HG02678 (cell line): ENCODE measurements at regions not wholly inside any gene's neighbourhood (a gene's known extent, or its start where the extent isn't known, plus 50 kb on each side); places are given as distances from the start of the nearest gene placed in this dataset.

ENCODE experiments used
- ATAC-seq: cut with Tn5 transposase; IDR thresholded peaks from one replicate; pipeline ENCODE4 v1.9.1; 2021; ENCODE audit warnings: mild to moderate bottlenecking, moderate library complexity; ENCODE audit not compliant: unreplicated experiment

GRCh38 chr15:93459396-93459795 lies 370.4 kb upstream of the RGMA start:
- ATAC-seq: no peak

- ATAC-seq: no peak
These were observed 369.6 kb upstream of the RGMA start for GRCh38 chr15:93458597-93458996.

- no peak for ATAC-seq
These were observed 365.8 kb upstream of the RGMA start for GRCh38 chr15:93454788-93455187.

GRCh38 chr15:93452537-93453211 lies 363.7 kb upstream of the RGMA start:
- no peak for ATAC-seq

- no peak for ATAC-seq
These were observed 362.8 kb upstream of the RGMA start for GRCh38 chr15:93451822-93452221.

GRCh38 chr15:93451265-93451664 lies 362.3 kb upstream of the RGMA start:
- ATAC-seq: no peak

- ATAC-seq: no peak
These were observed 360.8 kb upstream of the RGMA start for GRCh38 chr15:93449798-93450197.

- no peak for ATAC-seq
These were observed 349.3 kb upstream of the RGMA start for GRCh38 chr15:93438310-93438709.

GRCh38 chr15:93432474-93432873 lies 343.5 kb upstream of the RGMA start:
- ATAC-seq: no peak

- ATAC-seq: no peak
These were observed 339.9 kb upstream of the RGMA start for GRCh38 chr15:93428807-93429351.

GRCh38 chr15:93428150-93428549 lies 339.1 kb upstream of the RGMA start:
- ATAC-seq: no peak

GRCh38 chr15:93424131-93424530 lies 335.1 kb upstream of the RGMA start:
- ATAC-seq: no peak

GRCh38 chr15:93422476-93422875 lies 333.5 kb upstream of the RGMA start:
- no peak for ATAC-seq

GRCh38 chr15:93420477-93420876 lies 331.5 kb upstream of the RGMA start:
- ATAC-seq: no peak

- peak; percentile 33 for ATAC-seq
These were observed 331.0 kb upstream of the RGMA start for GRCh38 chr15:93420050-93420452.

- ATAC-seq: no peak
These were observed 329.6 kb upstream of the RGMA start for GRCh38 chr15:93418566-93418965.

- ATAC-seq: no peak
These were observed 328.6 kb upstream of the RGMA start for GRCh38 chr15:93417631-93418030.

- ATAC-seq: no peak
These were observed 328.1 kb upstream of the RGMA start for GRCh38 chr15:93417156-93417555.

- no peak for ATAC-seq
These were observed 326.6 kb upstream of the RGMA start for GRCh38 chr15:93415576-93415975.

- ATAC-seq: no peak
These were observed 325.7 kb upstream of the RGMA start for GRCh38 chr15:93414576-93415231.

GRCh38 chr15:93413745-93414144 lies 324.7 kb upstream of the RGMA start:
- no peak for ATAC-seq

- no peak for ATAC-seq
These were observed 310.1 kb upstream of the RGMA start for GRCh38 chr15:93399121-93399520.
